NCI-H2107 treated with DMSO at 0.1 percent for 48 hours (cell line): ENCODE measurements at regions not wholly inside any gene's neighbourhood (a gene's known extent, or its start where the extent isn't known, plus 50 kb on each side); places are given as distances from the start of the nearest gene placed in this dataset.

Source experiments
- DNase-seq: peaks from one replicate; lab custom pipeline; 2025; ENCODE audit not compliant: unreplicated experiment; lab: John Stamatoyannopoulos, UW

GRCh38 chr16:48441106-48441505, 55.9 kb upstream of the SIAH1 start:
- DNase-seq = no peak

GRCh38 chr16:48438414-48438813, 53.2 kb upstream of the SIAH1 start:
- DNase-seq = no peak

GRCh38 chr16:48435906-48436305, 50.7 kb upstream of the SIAH1 start:
- peak; percentile 27 for DNase-seq

GRCh38 chr16:48435318-48435680, 50.1 kb upstream of the SIAH1 start:
- DNase-seq = no peak
